GM19438 (cell line): ENCODE measurements at regions not wholly inside any gene's neighbourhood (a gene's known extent, or its start where the extent isn't known, plus 50 kb on each side); places are given as distances from the start of the nearest gene placed in this dataset.
"Not testable (repeated sequence)": the region's sequence is repeated elsewhere in the genome, so short reads cannot be mapped to it uniquely, and the experiment has no call there.

ENCODE experiments used
- ATAC-seq: cut with Tn5 transposase; IDR thresholded peaks from one replicate; pipeline ENCODE4 v1.9.1; 2021; ENCODE audit warnings: low read depth; ENCODE audit not compliant: unreplicated experiment

DNA sequence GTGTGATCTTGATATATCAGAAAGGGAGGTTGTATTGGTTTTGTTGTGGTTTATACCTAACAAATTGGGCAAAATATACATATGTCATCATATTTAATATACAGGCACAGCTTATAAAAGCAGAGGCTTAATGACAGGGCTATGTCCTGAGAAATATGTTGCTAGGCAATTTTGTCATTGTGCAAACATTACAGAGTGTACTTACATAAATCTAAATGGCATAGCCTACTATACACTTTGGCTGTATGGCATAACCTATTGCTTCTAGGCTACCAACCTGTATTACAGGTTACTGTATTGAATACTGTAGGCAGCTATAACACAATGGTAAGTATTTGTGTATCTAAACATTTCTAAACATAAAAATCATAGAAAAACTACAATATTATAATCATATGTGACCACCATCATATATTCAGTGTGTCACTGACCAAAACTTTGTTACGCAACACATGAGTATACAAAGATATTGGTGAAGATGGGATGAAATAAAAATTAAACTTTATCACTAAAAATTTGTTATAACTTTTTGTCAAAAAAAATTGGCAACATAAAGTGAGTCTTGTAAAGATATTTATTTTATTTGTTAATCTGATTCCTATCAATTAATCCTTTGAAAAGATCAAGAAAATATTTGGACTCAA is 414.0 kb upstream of the HS3ST1 start:
- ATAC-seq, result no peak

DNA sequence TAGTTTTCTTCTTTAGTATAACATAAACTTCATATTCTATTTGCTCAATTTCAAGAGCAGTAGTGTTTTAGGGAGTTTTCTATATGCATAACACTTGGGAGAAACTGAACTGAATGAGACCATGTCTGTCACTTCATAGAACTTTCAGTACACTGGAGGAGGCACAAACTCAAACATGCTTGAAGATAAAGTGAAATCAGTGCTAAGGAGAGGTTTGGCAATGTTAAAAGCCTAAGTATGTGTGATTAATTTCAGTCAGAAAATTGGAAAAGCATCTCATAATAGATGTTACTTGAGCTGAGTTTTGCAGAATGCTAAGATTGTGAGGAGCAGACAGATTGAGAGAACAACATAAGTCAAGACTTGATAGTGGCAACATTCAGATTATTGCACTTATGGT is 411.2 kb upstream of the HS3ST1 start:
- no peak for ATAC-seq

DNA sequence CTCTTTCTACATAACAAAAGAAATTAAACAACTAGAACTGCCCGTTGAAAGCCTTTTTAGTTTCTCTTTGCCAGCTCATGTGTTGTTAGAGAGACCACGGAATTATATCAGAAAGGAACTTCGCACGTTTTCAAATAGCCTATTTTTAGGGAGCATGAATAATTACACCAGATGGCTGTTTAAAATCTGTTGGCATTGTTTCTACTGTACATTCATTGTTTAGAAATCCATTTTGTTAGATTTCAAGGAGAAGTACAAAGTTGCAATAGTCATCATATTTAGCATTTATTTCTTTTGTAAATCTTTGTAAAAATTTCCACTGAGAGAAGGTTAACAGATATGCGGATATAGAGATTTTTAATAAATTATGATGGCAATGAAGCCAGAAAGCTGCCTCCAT is 403.0 kb upstream of the HS3ST1 start:
- ATAC-seq, result no peak

DNA sequence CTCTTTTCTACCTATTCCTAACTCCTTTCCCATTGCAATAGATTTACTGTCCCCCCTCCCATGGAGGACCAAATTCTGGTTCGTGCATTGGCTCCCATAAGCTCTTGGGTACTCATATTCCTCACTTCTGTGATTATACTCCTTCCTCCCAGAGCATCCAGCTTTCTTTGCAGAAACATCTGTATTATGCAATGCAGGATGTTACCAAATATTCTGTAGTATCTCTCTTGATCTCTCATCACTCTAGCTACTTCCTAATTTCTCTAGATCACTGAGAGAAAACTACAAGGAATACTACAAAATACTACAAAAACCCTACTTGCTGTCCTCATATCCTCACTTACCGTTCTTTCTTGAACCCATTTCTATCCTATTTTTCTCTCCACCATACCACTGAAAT is 395.9 kb upstream of the HS3ST1 start:
- ATAC-seq, result no peak

DNA sequence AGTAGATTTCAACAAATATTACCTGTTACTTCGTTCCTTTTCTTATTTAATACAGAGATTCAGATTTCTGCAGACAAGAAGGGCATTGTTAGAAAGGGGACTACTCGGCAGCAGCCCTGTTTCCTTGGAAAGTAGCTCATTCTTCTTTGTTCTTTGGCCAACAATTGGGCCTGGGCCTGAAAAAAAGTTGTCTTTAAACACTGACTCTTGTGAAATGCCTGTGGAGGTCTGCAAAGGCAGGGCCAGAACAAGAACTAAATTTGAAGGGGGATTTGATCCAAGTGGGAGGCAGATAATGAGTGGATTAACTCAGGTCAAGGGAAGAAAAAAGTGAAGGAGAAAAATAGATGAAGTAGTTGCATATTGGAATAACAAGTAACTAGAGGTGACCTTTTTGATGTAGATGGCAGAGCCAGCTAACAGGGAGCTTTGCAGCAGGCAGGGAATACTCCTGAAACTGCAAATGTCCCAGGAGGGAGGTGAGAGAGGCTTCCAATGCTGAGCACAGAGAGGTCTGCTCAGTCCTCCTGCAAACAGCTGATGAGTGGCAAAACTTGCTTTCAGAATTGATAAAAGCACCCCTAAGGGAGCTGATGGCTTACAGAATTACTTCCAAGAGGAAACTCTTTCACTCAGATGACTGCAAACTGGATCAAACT is 393.2 kb upstream of the HS3ST1 start:
- ATAC-seq, result no peak

DNA sequence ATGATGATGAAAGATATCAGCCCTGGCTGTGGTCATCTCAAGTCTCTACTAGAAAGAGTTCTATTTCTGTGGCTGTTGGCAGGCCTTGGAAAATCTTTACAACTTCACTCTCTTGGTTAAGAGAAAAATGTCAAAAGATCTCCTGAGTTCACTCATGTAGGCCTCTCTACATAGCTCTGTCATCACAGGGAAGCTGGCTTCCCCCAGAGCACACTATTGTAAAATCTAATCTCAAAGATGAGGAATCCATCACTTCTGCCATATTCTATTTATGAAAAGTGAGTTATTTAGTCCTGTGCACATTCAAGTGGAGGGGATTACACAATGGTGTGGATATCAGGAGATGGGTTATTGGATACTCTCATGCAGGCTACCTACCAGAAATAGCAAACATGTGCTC is 388.4 kb upstream of the HS3ST1 start:
- ATAC-seq, result no peak

DNA sequence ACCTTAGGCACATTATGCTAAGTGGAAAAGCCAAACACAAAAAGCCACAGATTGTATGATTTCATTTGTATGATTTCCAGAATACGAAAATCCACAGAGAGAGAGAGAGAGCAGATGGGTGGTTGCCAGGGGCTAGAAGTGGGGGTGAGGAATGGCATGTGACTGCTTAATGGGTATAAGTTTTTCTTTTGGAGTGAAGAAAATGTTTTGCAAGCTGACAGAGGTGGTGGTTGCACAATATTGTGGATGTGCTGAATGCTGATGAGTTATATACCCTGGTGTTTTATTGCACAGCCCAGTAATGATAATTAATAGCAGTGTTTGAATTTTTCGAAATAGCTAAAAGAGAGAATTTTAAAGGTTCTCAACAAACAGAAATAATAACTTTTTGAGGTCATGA is 386.1 kb upstream of the HS3ST1 start:
- ATAC-seq, result no peak

DNA sequence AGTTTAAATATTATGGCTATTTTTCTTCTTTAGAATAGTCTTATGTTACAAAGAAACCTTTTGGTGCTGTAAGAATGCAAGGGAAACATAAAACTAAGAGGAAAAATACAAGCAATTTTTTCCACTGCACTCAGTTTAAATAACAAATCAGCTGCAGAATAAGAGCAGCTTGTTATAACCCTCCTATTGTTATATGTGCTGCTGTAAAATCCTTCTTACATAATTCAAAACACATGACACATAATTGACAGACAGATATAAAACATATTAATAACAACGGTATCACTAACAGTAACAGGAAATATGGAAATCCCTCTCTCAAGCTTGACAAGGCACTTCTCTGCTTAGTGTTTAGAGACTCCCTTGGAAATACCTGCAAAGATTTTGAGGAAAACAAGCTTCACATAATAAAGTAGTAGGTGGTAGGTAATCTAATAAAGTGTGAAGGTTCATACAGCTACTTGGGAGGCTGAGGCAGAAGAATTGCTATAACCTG is 385.3 kb upstream of the HS3ST1 start:
- ATAC-seq, result no peak

DNA sequence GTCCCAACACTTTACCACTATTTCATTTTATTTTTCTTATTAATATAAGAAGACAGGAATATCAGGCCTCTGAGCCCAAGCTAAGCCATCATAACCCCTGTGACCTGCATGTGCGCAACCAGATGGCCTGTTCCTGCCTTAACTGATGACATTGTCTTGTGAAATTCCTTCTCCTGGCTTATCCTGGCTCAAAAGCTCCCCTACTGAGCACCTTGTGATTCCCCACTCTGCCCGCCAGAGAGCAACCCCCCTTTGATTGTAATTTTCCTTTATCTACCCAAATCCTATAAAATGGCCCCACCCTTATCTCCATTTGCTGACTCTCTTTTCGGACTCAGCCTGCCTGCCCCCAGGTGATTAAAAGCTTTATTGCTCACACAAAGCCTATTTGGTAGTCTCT is 382.8 kb upstream of the HS3ST1 start:
- not testable (repeated sequence) for ATAC-seq

DNA sequence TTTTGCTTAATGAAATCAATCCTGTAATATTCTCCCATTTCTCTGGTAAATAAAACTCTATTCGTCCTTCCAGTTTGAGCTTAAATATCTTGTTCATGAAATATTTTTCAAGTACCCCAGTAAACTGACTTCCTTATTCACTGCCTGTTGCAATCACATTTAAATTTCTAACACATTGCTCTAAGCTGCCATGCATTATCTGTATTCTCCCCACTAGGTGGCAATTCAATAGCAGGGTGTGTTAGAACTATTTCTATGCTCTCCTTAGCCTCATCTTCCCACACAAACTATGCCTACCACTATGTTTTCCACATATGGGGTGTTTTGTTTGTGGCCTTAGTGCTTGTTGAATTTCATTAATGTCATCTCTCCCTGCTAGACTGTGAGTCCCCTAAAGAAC is 377.1 kb upstream of the HS3ST1 start:
- no peak for ATAC-seq

DNA sequence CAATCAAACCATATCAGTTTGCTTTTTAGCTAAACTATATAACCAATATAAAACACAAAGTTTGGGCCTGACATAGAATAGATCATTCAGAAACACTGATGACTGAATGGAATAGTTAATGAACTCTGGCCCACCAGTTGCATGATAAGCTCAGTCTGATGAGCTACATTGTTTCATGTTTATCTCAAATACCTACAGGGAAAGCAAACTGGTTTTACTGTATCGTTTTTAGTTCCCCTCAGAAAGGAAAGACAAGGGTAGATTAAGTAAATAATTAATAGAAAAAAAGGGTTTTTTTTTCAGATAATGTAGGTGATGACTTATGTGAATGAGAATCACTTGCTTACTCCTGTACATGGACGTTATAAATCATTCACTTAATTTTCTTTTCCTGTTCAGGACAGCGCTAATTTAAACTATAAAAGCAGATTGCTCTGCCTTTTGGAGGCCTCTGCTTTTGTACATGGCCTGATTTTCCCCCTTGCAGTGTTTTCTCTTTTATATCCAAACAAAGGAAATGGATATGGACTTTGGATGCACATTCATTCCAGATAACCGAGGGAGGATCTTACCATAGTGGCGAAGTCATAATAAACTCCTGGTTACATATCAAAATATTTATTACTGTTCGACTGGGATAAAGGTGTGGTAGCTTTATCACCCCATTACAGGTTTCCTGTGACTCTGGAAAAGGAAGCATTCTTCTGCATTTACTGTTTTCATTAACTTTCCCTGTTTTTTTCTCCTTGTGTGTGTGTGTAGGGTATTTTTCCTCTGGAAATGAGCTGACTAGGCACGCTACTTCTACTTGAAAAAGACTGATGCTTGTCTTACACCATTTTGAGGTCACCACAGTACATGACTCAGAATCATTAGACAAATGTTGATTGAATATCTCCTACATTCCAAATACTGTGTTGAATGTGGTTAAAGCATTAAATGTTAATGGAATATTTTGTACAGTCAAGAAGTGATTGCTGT is 373.1 kb upstream of the HS3ST1 start:
- no peak for ATAC-seq

DNA sequence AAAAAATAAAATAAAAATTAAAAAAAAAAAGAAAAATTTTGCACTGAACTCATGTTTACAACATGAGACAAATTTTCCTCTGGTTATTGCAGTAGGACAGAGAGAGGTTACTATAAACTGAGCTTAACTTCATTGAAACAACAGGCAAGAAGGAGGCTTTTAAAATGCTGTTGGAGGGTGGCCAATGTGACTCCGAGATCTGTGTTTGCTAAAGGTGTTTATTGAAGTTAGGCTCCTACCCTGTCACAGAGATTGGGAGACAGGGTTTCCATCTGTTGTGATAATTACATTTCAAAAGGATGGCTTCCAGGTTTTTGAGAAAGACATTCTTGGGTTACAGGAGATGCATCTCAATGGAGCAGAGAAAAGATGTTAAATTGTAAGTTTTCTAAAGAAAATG is 370.5 kb upstream of the HS3ST1 start:
- ATAC-seq, result no peak

DNA sequence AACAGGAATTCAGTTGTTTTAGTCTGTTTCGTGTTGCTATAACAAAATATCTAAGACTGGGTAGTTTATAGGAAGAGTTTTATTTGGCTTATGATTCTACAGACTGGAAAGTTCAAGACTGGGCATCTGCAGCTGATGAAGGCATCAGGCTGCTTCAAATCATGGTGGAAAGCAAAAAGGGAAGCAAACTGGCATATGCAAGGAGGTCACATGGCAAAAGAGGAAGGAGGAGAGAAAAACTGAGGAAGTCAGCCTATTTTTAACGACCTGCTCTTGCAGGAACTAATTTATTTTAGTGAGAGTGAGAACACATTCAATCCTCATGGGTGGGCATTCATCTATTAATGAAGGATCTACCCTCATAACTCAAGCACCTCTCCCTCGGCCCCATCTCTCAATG is 363.1 kb upstream of the HS3ST1 start:
- no peak for ATAC-seq

DNA sequence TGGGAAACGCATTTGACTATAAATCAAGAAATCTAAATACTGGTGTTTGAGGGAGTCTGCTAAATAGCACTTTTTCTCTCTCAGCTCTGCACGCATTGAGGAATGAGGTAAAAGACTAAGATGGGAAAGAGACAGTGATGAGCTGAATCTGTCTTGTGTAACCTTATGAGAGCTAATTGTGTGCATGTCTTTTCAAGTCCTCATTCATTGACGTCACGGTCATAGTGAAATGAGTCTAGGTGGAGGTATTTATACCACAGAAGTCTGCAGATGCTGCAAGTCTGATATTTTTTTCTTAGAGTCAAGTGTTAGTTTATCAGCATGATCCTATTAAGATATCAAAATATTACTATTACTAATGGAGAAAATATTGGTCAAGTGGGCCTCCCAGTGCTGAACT is 361.5 kb upstream of the HS3ST1 start:
- no peak for ATAC-seq

DNA sequence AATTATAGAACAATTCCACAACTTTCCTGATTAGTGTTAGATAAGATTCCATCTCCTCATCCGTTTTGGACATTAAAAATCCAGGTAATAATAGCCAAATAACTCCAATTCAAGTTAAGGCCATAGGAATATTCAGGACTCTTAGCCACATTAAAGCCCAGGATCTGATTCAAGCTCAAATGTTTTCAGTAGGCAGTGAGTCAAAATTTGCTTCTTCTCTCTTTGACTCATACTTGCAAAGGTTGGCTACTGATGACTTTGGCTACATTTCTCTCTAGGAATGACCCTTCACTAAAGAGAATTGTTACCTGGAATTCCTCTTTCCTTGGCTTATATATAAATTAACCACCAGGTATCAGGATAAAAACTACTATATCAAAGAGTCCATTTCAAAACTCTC is 354.9 kb upstream of the HS3ST1 start:
- no peak for ATAC-seq

DNA sequence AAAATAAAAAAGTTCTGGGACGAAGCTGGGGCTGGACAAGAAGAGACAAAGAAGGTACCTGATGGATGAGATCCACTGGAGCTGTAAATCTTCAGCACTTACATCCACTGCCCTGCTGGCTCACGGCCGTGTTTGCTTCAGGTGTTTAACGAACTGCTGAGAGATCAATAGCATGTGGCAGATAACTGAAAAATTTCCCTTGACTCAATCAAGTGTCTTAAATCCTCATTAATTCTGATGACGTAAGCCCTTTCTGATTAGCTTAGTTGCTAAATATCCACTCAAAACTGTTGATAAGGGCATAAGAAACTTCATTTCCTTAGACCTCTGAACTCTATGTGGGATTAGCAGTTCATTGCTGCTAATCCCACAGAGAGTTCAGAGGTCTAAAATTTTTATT is 354.2 kb upstream of the HS3ST1 start:
- ATAC-seq, result no peak

DNA sequence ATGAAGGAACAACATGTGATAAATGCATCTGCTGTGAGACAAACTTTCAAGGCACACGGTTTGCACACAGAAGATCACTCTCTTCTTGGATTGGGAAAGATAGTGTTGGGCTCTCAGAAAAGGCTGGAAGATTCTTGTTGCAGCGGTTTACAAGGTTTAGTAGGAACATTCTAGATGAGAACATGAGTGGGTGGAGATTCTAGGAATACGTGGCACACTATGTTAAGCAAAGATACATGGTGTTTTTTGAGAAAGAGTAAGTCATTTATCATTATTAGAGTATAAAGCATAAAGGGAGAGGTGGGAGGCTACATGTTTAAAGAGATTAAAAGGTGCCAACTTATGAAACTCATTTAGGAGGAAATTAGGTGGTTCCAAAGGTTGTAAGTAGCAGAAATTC is 348.8 kb upstream of the HS3ST1 start:
- no peak for ATAC-seq

DNA sequence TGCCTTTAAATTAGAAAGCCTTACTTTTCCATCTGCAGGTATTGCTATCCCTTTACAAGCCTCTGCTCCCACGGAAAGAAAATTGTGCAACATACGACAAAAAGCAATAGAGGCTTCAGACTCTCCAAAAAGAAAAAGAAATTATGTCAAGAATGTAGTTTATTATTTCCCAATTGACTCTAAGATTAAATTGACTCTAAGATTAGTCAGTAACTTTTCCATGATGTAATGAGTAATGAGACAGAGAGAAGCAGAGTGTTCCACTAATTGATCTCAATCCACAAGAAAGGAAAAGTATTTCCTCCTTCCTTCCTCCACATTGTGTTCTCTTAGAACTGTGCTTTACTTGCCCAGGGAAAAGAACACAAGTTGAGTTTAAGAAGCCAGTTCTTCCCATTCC is 345.7 kb upstream of the HS3ST1 start:
- ATAC-seq, result no peak

DNA sequence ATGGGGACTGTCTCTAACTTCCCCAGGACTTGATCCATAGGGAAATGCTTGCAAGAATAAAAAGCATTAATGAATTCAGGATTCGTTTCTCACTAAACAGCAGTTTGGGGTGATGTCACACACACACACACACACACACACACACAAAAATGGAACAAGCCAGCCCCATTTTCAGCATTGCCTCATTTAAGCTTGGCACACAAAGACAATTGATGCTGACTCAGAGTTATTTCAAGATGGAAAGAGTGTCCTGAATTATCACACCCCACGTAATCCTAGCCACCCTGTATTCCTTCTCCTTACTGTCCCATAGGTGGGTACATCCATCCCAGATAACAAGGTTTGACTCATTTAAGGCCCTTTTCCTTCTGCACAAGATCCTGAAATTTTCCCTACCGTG is 345.1 kb upstream of the HS3ST1 start:
- no peak for ATAC-seq

DNA sequence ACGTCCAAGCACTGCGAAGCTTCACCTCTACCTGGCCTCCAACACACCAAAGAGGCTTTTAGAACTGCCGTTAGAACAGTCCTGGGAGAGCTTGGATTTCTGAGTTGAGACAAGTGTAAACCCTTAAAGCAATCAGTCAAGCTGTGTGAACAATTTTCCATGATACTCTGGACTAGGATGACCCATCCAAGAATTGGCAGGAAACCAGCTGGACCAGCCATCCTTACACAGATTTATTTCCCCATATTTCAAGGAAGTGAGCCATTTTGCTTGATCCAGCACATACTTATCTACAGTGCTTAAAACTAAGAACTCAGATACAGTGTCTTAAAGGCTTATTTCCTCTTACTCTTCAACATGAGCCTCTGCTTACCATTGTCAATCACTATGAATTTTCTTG is 340.7 kb upstream of the HS3ST1 start:
- no peak for ATAC-seq

DNA sequence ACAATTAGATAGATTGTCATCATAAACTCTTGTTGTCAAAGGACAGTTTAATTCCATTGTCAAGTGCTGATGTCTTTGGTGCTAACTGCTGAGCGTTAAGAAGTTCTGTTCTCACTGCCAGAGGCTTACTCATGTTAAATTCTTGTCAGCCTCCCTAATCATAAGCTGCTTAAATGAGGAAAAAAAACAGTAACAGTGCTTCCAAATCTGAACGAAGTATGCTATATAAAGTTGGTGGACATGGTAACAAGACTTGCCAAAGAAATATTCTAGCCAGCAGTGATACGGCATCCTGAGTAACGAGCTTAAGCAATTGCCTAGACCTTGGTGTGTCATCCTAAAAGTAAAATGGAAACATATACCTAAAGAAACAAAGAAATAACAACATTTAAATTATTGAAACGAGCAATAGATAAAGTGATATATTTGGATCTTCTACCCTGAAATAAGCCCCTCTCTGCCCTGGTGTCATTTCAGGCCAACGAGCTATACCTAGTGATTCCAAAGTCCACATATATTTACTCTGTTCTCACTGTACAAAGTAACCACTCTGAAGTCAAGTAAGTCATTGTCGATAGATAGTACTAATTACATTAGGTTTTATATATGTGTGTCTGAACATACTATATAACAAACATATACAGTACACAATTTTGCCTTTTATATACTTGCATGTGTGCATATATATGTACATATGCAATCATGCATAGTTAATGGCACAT is 339.7 kb upstream of the HS3ST1 start:
- ATAC-seq, result no peak
